ENCODE measurements at regions not wholly inside any gene's neighbourhood (a gene's known extent, or its start where the extent isn't known, plus 50 kb on each side); places are given as distances from the start of the nearest gene placed in this dataset.

DNA sequence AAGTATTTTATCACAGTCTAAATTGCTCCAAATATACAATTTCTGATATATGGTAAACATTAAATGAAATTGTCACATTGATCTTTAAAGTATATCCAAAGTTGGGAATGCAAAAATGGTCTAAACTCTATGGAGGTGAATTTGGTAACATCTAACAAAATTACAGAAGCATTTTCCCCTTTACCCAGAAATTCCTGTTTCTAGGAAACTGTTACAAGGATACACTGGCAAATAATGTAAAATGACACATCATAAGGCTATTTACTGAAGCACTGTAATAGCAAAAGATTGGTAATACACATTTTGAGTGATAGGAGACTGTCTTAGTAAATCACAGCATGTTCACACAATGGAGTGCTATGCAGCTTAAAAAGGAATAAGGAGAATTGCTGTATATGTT lies 50.0 kb upstream of the SLCO2A1 start:
- Histone ChIP-seq H3K9me3 (peaks cover 7 to 13% of the 10 kb centered on the region in 2 donors), H3K27me3 (peaks cover 0 to 1% of the 10 kb centered on the region in 2 donors), H3K4me1 (no peaks in the 10 kb centered on the region), H3K36me3 (no peaks in the 10 kb centered on the region), H3K4me3 (no peak overlapping the region), H3K27ac (no peak overlapping the region)
- no peak for DNase-seq (ENCODE audit: low spot score in 2 of 2)
- no peak for TF ChIP-seq POLR2AphosphoS5 (IDR thresholded peaks at IDR 0.05)
- TF ChIP-seq POLR2A (IDR thresholded peaks at IDR 0.05) = no peak
- TF ChIP-seq, protein P1, sequence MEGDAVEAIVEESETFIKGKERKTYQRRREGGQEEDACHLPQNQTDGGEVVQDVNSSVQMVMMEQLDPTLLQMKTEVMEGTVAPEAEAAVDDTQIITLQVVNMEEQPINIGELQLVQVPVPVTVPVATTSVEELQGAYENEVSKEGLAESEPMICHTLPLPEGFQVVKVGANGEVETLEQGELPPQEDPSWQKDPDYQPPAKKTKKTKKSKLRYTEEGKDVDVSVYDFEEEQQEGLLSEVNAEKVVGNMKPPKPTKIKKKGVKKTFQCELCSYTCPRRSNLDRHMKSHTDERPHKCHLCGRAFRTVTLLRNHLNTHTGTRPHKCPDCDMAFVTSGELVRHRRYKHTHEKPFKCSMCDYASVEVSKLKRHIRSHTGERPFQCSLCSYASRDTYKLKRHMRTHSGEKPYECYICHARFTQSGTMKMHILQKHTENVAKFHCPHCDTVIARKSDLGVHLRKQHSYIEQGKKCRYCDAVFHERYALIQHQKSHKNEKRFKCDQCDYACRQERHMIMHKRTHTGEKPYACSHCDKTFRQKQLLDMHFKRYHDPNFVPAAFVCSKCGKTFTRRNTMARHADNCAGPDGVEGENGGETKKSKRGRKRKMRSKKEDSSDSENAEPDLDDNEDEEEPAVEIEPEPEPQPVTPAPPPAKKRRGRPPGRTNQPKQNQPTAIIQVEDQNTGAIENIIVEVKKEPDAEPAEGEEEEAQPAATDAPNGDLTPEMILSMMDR (IDR thresholded peaks at IDR 0.05) = no peak
- intact Hi-C loops (cut with DNase I; ENCODE audit: low total_unique reads) = no loop called here

All from breast epithelium (tissue), 4 donors.